ENCODE measurements at regions not wholly inside any gene's neighbourhood (a gene's known extent, or its start where the extent isn't known, plus 50 kb on each side); places are given as distances from the start of the nearest gene placed in this dataset.

GRCh38 chr3:134709076-134709475 is 58.3 kb upstream of the KY start:
- peak; percentile 8 for DNase-seq
- peak overlapping the region; percentile 45 for H3K4me2 ChIP-seq (ENCODE audit: unreplicated experiment)
- no peaks in the 10 kb centered on the region for H4K20me1 ChIP-seq (ENCODE audit: insufficient read depth)
- H3K9me2 ChIP-seq (ENCODE audit: insufficient read depth) = no peaks in the 10 kb centered on the region
- H3F3A ChIP-seq (ENCODE audit: insufficient read depth) = peaks cover 25% of the 10 kb centered on the region
- H3K27ac ChIP-seq = peak overlapping the region; percentile 66
- 0 out of 2 replicates have a peak overlapping the region, but pooled peaks have one; percentile 4 for H3K4me3 ChIP-seq
- peak overlapping the region; percentile 23; the same call in 1 of the 2 replicates for H2AFZ ChIP-seq
- H3K36me3 ChIP-seq (ENCODE audit: low read depth) = no peaks in the 10 kb centered on the region
- H3K9ac ChIP-seq = 0 out of 2 replicates have a peak overlapping the region, but pooled peaks have one; percentile 5
- H3K79me2 ChIP-seq (ENCODE audit: insufficient read depth) = no peaks in the 10 kb centered on the region
- 25 to 42% methylated on average over 2 of the region's 2 CpGs for WGBS, 2 experiments (ENCODE audit: low coverage in 1 of 2, low lambda C conversion rate in 2 of 2, missing lambda C conversion rate in 2 of 2)
- TF ChIP-seq EZH2 (IDR thresholded peaks at IDR 0.05; ENCODE audit: insufficient read depth, poor library complexity, severe bottlenecking) = no peak
- H3K9me3 ChIP-seq (ENCODE audit: low read depth) = no peaks in the 10 kb centered on the region
- in situ Hi-C loops (cut with MboI) = no loop called here
- no peaks in the 10 kb centered on the region for H3K27me3 ChIP-seq (replicated peaks; ENCODE audit: insufficient read depth)
- peaks cover 38% of the 10 kb centered on the region for H3K4me1 ChIP-seq (ENCODE audit: insufficient read depth)

- H3K9ac ChIP-seq = no peak overlapping the region
- in situ Hi-C loops (cut with MboI) = no loop called here
Measured at GRCh38 chr3:134709561-134710312, 58.9 kb upstream of the KY start.

GRCh38 chr3:134710313-134710680 is 59.5 kb upstream of the KY start:
- H3K4me2 ChIP-seq (ENCODE audit: unreplicated experiment) = peak overlapping the region; percentile 45
- no peaks in the 10 kb centered on the region for H3K9me2 ChIP-seq (ENCODE audit: insufficient read depth)
- no peak for TF ChIP-seq EZH2 (IDR thresholded peaks at IDR 0.05; ENCODE audit: insufficient read depth, poor library complexity, severe bottlenecking)
- H3K27ac ChIP-seq = no peak overlapping the region
- in situ Hi-C loops (cut with MboI) = no loop called here
- no peaks in the 10 kb centered on the region for H3K36me3 ChIP-seq (ENCODE audit: low read depth)
- no peak overlapping the region for H3K9ac ChIP-seq
- no peaks in the 10 kb centered on the region for H3K79me2 ChIP-seq (ENCODE audit: insufficient read depth)
- 0 out of 2 replicates have a peak overlapping the region, but pooled peaks have one; percentile 17 for H2AFZ ChIP-seq
- H3F3A ChIP-seq (ENCODE audit: insufficient read depth) = peaks cover 25% of the 10 kb centered on the region
- H3K4me1 ChIP-seq (ENCODE audit: insufficient read depth) = peaks cover 38% of the 10 kb centered on the region
- H3K9me3 ChIP-seq (ENCODE audit: low read depth) = no peaks in the 10 kb centered on the region
- no peaks in the 10 kb centered on the region for H3K27me3 ChIP-seq (replicated peaks; ENCODE audit: insufficient read depth)
- WGBS, 2 experiments (ENCODE audit: low coverage in 1 of 2, low lambda C conversion rate in 2 of 2, missing lambda C conversion rate in 2 of 2) = 44 to 46% methylated on average over 6 of the region's 6 CpGs
- no peaks in the 10 kb centered on the region for H4K20me1 ChIP-seq (ENCODE audit: insufficient read depth)
- H3K4me3 ChIP-seq = no peak overlapping the region
- peak; percentile 10 for DNase-seq

More at GRCh38 chr3:134709561-134710312, 58.9 kb upstream of the KY start:
- Histone ChIP-seq H3K27ac (peak overlapping the region; percentile 66), H3K4me1 (ENCODE audit: insufficient read depth) (peaks cover 38% of the 10 kb centered on the region), H3K4me2 (ENCODE audit: unreplicated experiment) (peak overlapping the region; percentile 45), H3K79me2 (ENCODE audit: insufficient read depth) (no peaks in the 10 kb centered on the region), H3K27me3 (replicated peaks; ENCODE audit: insufficient read depth) (no peaks in the 10 kb centered on the region), H3F3A (ENCODE audit: insufficient read depth) (peaks cover 25% of the 10 kb centered on the region), H2AFZ (0 out of 2 replicates have a peak overlapping the region, but pooled peaks have one; percentile 17), H3K9me2 (ENCODE audit: insufficient read depth) (no peaks in the 10 kb centered on the region), H3K4me3 (no peak overlapping the region), H3K36me3 (ENCODE audit: low read depth) (no peaks in the 10 kb centered on the region), H3K9me3 (ENCODE audit: low read depth) (no peaks in the 10 kb centered on the region), H4K20me1 (ENCODE audit: insufficient read depth) (no peaks in the 10 kb centered on the region)
- DNase-seq = peak; percentile 59
- WGBS, 2 experiments (ENCODE audit: low coverage in 1 of 2, low lambda C conversion rate in 2 of 2, missing lambda C conversion rate in 2 of 2) = 8 to 11% methylated on average over 5 of the region's 5 CpGs
- TF ChIP-seq EZH2 (IDR thresholded peaks at IDR 0.05; ENCODE audit: insufficient read depth, poor library complexity, severe bottlenecking) (no peak), EZH2phosphoT487 (IDR thresholded peaks at IDR 0.05; ENCODE audit: insufficient read depth, low read depth) (no peak)

GRCh38 chr3:134711284-134711683 is 60.5 kb upstream of the KY start:
- Histone ChIP-seq H3K9me2 (ENCODE audit: insufficient read depth) (no peaks in the 10 kb centered on the region), H2AFZ (no peak overlapping the region), H3K79me2 (ENCODE audit: insufficient read depth) (no peaks in the 10 kb centered on the region), H4K20me1 (ENCODE audit: insufficient read depth) (no peaks in the 10 kb centered on the region), H3F3A (ENCODE audit: insufficient read depth) (peaks cover 25% of the 10 kb centered on the region), H3K27me3 (replicated peaks; ENCODE audit: insufficient read depth) (no peaks in the 10 kb centered on the region), H3K9ac (no peak overlapping the region), H3K9me3 (ENCODE audit: low read depth) (no peaks in the 10 kb centered on the region), H3K4me1 (ENCODE audit: insufficient read depth) (peaks cover 38% of the 10 kb centered on the region), H3K4me3 (no peak overlapping the region), H3K36me3 (ENCODE audit: low read depth) (no peaks in the 10 kb centered on the region), H3K27ac (no peak overlapping the region), H3K4me2 (ENCODE audit: unreplicated experiment) (no peak overlapping the region)
- TF ChIP-seq EZH2 (IDR thresholded peaks at IDR 0.05; ENCODE audit: insufficient read depth, poor library complexity, severe bottlenecking) = no peak
- no peak for TF ChIP-seq EZH2phosphoT487 (IDR thresholded peaks at IDR 0.05; ENCODE audit: insufficient read depth, low read depth)
- in situ Hi-C loops (cut with MboI) = no loop called here
- WGBS, 2 experiments (ENCODE audit: low coverage in 1 of 2, low lambda C conversion rate in 2 of 2, missing lambda C conversion rate in 2 of 2) = 93 to 98% methylated on average over 1 of the region's 1 CpG
- peak; percentile 39 for DNase-seq

Data from GM23248 (cell line).